ENCODE measurements at regions not wholly inside any gene's neighbourhood (a gene's known extent, or its start where the extent isn't known, plus 50 kb on each side); places are given as distances from the start of the nearest gene placed in this dataset.
"Not testable (repeated sequence)": the region's sequence is repeated elsewhere in the genome, so short reads cannot be mapped to it uniquely, and the experiment has no call there.

DNA sequence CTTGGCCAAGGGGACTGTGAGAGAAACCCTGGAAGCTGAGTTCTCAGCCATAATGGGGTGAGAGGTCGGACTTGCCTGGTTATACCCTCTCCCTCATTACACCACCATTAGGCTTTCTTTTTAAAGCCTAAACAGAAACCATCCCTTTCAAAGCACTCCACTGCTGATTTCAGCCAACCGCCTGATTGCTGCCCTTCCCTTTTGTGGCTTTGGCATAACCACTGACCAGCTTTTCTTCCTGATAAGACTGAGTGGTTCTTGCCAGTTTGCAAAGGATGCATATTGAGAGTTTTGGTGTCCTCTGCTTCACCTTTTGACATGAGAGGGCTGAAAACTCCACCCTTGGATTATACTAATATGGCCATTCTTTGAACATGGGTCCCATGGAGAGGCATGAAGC, 308.2 kb upstream of the GOT2 start:
- DNase-seq, result peak in 2 of 56 donors; percentile 2 to 23

DNA sequence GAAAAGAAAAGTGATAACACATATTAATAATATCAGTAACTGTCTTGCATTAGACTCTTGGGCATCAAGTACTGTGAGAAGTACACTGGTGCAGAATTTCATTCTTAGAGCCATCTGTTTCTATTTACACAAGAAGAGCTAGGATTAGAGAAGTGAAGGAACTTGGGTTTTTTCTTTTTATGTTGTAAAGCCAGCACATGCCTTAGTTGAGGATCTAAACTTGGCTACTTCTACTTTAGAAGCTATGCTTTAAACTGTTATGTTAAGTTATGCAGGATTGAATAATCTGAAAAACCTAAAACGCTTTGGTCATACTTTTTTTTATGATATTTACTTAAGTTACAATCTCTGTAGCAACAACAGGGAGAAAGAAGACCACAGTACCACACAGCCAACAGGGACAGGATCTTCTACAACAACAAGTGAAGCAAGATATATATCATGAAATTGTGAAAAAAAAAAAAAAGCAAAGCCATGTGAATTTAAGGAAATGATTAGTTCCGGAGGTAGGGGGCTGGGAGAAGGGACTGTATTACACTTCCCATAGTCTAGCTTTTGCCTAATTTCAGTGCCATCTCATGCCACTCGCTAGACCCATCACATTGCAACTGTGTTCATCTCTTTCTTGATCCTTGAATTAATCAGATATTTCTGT, 305.1 kb upstream of the GOT2 start:
- DNase-seq, result no peak

- DNase-seq, result no peak
Observed at GRCh38 chr16:59030923-59031485, 296.9 kb upstream of the GOT2 start.

DNA sequence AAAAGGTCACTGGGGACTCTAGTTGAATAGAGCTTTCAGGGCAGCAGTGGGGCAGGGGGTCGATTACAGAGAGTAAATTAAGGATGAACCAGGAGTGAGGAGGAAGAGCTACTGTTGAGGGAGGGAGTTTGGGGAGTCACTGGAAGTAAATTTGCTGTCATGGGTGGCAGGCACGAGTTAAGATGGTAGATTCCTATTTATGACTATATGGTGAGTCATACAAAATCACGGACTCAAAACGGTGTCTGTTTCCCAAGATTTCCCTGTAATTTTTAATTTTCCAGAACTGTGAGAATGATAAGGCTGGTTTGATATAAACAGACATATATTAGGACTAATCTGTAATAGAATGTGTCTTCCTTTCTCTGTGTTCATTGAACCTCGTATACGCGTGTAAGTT, 287.6 kb upstream of the GOT2 start:
- DNase-seq, result no peak

- DNase-seq, result no peak
Observed at GRCh38 chr16:59013930-59014329, 279.8 kb upstream of the GOT2 start.

GRCh38 chr16:58999762-59000161, 265.6 kb upstream of the GOT2 start:
- DNase-seq, result no peak

- DNase-seq, result not testable (repeated sequence)
Observed at GRCh38 chr16:58992755-58993154, 258.6 kb upstream of the GOT2 start.

GRCh38 chr16:58983181-58983965, 249.3 kb upstream of the GOT2 start:
- DNase-seq, result not testable (repeated sequence)

GRCh38 chr16:58970775-58971174, 236.7 kb upstream of the GOT2 start:
- no peak for DNase-seq

- no peak for DNase-seq
Observed at GRCh38 chr16:58963479-58963878, 229.4 kb upstream of the GOT2 start.

DNA sequence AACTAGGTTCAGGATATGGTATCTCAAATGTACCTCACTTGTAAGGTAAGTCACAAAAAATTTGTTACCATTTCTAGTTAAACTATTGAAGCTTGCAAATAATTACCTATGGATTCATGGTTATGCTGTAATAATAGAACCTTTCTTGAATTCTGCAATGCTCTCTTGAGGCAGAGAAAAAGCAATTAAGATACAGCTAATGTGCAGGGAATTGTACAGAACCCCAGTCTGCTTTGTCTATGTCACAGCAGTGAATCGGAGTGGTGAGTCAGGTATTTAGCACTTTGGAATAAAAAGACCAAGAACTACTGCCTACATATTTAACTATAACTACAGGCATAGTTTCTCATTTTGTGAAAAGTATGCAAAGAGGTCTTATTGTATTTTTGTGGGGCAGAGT, 228.7 kb upstream of the GOT2 start:
- DNase-seq, result no peak

DNA sequence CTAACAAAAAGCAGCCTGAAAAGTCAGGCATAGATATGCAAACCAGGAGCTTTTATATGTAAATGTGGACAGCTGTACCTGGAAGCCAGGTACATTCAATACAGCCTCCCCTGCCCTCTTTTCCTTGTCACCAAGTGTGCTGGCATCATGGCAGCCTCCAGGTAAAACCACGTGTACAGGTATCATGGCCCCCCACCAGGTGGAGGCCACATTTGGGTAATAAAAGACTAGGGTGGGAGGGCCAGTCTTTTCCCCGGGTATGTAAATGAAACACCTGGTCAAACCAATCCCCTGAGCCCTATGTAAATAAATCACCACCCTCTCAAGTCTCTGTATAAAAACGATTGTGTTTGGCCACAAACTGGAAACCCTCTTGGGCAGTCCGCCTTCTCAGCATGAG, 226.4 kb upstream of the GOT2 start:
- no peak for DNase-seq

DNA sequence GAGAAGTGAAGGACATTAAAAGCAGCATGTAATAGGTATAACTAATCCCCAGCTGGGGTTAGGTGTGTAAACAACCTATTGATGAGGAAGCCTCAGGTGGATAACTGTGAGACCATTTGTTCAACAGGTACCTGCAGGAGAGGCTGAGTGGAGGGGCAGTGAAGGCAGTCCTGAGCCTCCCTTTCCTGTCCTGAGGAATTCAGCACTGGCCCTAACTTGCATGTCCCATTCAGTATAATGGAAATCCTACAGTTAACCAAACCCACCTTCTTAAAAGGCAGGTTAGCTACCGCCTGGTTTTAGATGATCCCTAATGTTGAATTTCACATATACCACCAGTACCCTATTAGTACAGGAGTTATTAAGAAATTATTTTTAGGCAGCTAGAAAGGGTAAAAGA, 225.9 kb upstream of the GOT2 start:
- no peak for DNase-seq

- DNase-seq, result no peak
Observed at GRCh38 chr16:58958749-58959148, 224.6 kb upstream of the GOT2 start.

GRCh38 chr16:58948244-58948643, 214.1 kb upstream of the GOT2 start:
- no peak for DNase-seq

DNA sequence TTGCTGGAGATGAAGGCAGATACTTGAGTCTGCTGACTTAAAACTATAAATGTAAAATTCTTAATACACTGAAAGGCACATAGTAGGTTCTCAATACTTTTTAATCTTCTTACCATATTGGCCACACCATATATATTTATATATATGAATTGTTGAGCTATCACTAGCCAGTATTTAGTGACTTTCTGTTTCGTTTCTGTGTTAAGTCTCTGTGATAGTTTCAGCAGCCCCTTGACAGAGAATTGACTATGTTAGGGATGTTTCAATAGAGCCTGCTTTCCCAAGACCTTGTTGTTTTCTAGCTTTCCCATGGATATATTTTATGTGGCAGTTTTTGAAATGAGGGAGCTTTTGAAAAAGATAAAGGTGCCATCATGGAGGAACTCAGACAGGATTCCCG, 206.5 kb upstream of the GOT2 start:
- no peak for DNase-seq

GRCh38 chr16:58938811-58939210, 204.7 kb upstream of the GOT2 start:
- DNase-seq, result no peak

GRCh38 chr16:58937661-58938060, 203.5 kb upstream of the GOT2 start:
- no peak for DNase-seq

DNA sequence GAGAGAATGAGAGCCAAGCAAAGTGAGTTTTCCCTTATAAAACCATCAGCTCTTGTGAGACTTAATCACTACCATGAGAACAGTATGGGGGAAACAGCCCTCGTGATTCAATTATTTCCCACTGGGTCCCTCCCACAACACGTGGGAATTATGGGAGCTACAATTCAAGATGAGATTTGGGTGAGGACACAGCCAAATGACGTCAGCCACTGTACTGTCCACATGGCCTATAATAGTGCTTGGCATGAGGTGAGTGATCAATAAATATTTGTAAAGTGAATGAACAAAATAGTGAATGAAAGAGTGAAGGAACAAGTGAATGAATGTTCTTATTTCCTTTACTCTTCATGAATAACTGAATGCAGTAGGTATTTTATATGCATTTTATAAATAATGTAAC, 199.1 kb upstream of the GOT2 start:
- no peak for DNase-seq

- no peak for DNase-seq
Observed at GRCh38 chr16:58931436-58931835, 197.3 kb upstream of the GOT2 start.

- no peak for DNase-seq
Observed at GRCh38 chr16:58923094-58923493, 189.0 kb upstream of the GOT2 start.

DNA sequence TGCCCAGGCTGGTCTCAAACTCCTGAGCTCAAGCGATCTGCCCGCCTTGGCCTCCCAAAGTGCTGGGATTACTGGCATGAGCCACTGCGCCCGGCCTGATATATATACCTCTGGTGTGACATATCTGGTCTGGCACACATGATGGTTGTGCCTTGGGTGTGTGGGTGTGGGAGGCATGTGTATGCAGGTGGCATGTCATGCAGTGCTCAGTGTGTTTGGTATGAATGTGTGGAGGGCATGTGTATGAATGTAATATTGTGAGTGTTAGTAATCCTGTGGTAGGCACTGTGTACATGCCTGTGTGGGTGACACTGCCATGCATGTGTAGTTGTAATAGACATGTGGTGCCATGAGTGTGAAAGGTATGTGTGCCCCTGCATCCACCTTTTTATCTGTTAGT, 179.3 kb upstream of the GOT2 start:
- no peak for DNase-seq

DNA sequence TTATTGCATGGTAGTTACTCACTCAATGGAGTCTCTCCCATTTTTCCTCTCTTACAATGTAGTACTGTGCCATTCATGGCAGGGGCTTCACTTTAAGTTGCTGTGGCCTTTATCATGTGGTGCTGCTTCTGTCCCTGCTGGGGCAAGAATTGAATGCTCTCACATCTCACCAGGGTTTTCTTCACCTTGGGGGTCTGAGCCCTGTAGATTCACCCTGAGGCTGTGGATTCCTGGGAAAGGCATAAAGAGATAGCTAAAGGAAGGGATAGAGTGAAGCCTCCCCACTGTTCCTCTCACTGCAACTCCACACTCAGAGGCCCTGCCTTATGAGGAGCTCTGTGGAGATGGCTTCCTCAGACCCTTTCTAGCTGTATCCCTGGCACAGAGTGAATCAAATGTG, 178.5 kb upstream of the GOT2 start:
- DNase-seq, result no peak
